ENCODE measurements at regions not wholly inside any gene's neighbourhood (a gene's known extent, or its start where the extent isn't known, plus 50 kb on each side); places are given as distances from the start of the nearest gene placed in this dataset.

DNA sequence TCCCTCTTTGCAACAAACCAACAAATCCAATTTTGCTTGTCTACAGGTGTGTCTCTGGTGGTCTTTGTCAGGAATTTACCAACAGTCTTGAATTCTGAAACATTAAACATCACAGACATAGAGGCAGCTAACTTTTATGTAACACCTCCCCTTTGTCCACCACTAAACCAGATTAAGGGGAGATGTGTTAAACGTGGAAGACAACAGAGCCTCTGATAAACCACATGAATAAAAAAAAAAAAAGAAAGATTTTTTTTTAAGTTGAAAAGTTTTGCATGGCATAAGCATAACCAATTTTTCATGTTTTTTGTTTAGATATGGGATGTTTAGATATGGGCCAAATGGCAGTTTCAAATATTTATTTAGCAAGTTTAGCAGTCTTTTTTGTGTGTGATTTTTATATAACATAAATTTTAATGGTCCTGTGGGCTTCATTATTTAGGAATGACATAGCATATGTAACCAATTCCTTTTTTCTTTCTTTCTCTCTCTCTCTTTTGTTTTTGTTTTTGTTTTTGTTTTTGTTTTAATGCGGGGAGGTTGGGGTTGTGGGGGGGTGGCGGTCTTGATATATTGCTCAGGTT is 60.7 kb upstream of the BTN3A2 start:
- H3K27ac Mint-ChIP-seq (ENCODE audit: unreplicated experiment): no peak overlapping the region
- H3K27me3 Mint-ChIP-seq (ENCODE audit: unreplicated experiment): peaks cover 2% of the 10 kb centered on the region
- H3K4me1 Mint-ChIP-seq (ENCODE audit: low read depth, unreplicated experiment): peaks cover 4% of the 10 kb centered on the region
- H3K4me3 Mint-ChIP-seq (ENCODE audit: unreplicated experiment): peak overlapping the region; percentile 83
- no peaks in the 10 kb centered on the region for H3K36me3 Mint-ChIP-seq (ENCODE audit: unreplicated experiment)
- TF ChIP-seq, protein P1, sequence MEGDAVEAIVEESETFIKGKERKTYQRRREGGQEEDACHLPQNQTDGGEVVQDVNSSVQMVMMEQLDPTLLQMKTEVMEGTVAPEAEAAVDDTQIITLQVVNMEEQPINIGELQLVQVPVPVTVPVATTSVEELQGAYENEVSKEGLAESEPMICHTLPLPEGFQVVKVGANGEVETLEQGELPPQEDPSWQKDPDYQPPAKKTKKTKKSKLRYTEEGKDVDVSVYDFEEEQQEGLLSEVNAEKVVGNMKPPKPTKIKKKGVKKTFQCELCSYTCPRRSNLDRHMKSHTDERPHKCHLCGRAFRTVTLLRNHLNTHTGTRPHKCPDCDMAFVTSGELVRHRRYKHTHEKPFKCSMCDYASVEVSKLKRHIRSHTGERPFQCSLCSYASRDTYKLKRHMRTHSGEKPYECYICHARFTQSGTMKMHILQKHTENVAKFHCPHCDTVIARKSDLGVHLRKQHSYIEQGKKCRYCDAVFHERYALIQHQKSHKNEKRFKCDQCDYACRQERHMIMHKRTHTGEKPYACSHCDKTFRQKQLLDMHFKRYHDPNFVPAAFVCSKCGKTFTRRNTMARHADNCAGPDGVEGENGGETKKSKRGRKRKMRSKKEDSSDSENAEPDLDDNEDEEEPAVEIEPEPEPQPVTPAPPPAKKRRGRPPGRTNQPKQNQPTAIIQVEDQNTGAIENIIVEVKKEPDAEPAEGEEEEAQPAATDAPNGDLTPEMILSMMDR (IDR thresholded peaks at IDR 0.05; ENCODE audit: partially characterized antibody, unreplicated experiment): no peak
- no peak for DNase-seq
- peaks cover 5% of the 10 kb centered on the region for H3K9me3 Mint-ChIP-seq (ENCODE audit: unreplicated experiment)

DNA sequence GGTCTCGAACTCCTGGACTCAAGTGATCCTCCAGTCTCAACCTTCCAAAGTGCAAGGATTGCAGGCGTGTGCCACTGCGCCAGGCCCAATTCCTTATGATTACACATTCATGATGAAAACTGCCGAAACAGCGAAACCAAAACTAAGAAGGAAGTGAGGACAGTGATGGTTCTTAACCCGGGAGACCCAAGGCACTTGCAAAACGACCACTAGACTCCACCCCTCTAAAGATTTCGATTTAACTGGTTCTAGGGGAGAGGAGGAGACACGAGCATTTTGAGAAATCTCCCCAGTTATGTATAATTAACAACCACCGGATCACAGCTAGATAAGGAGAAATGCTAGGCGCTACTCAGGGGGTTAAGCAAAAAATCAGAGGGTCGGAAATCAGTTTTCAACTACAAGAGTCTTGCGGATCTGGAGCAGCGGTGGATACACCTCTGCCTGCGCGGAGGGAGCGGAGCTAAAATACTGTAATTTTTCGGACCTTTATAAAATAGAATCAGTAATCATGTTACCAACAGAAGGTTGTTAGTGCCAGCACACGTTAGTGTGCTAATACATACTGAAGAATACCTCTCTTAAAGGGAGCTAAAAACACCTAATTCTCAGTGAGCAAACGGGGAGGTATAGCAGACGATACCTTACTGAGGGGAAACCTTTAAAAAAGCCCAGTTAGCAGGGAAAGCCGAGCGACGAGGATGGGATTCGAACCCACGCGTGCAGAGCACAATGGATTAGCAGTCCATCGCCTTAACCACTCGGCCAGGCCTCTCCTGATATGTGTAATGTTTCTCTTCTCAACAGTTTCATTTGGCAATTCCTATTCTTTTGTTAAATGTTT is 60.0 kb upstream of the BTN3A2 start:
- Mint-ChIP-seq H3K27ac (ENCODE audit: unreplicated experiment) (no peak overlapping the region), H3K36me3 (ENCODE audit: unreplicated experiment) (no peaks in the 10 kb centered on the region), H3K4me1 (ENCODE audit: low read depth, unreplicated experiment) (peaks cover 4% of the 10 kb centered on the region), H3K4me3 (ENCODE audit: unreplicated experiment) (peak overlapping the region; percentile 83), H3K27me3 (ENCODE audit: unreplicated experiment) (peaks cover 2% of the 10 kb centered on the region), H3K9me3 (ENCODE audit: unreplicated experiment) (peaks cover 5% of the 10 kb centered on the region)
- DNase-seq: peak; percentile 54
- TF ChIP-seq, protein P1 (IDR thresholded peaks at IDR 0.05; ENCODE audit: partially characterized antibody, unreplicated experiment): no peak

DNA sequence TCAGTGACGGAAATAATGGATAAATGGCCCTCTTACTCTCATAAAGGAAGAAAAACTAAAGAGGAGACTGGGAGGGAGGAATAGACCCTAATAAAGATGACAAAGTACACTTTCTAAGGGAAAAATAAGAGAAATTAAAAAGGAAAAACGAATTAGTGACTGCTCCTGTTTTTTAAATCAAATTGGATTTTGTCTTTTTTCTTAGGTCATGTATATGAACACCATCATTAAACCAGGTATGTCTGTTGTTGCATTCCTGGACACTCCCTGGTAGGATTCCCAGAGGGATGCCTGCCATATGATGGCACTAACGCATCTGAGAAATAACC is 59.4 kb upstream of the BTN3A2 start:
- Mint-ChIP-seq H3K27ac (ENCODE audit: unreplicated experiment) (no peak overlapping the region), H3K27me3 (ENCODE audit: unreplicated experiment) (peaks cover 2% of the 10 kb centered on the region), H3K4me3 (ENCODE audit: unreplicated experiment) (peak overlapping the region; percentile 83), H3K4me1 (ENCODE audit: low read depth, unreplicated experiment) (peaks cover 4% of the 10 kb centered on the region), H3K36me3 (ENCODE audit: unreplicated experiment) (no peaks in the 10 kb centered on the region), H3K9me3 (ENCODE audit: unreplicated experiment) (peaks cover 5% of the 10 kb centered on the region)
- TF ChIP-seq, protein P1 (IDR thresholded peaks at IDR 0.05; ENCODE audit: partially characterized antibody, unreplicated experiment): no peak
- no peak for DNase-seq

DNA sequence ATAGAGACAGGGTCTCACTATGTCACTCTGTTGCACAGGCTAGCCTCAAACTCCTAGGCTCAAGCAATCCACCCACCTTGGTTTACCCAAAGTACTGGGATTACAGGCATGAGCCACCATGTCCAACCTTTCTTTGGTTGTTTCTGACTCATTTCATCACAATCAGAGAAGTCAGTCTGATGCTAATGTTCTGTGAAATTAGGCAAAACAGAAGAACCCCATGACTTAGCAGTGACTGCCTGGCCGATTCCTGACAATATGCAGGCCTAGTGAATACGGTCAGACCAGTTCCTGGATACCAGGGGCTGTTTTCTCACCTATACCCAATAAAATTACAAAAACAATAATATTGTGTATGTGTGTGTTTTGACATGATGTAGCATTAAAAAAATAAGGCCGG is 58.8 kb upstream of the BTN3A2 start:
- Mint-ChIP-seq H3K9me3 (ENCODE audit: unreplicated experiment) (peaks cover 5% of the 10 kb centered on the region), H3K4me3 (ENCODE audit: unreplicated experiment) (no peak overlapping the region), H3K27ac (ENCODE audit: unreplicated experiment) (no peak overlapping the region), H3K36me3 (ENCODE audit: unreplicated experiment) (no peaks in the 10 kb centered on the region), H3K27me3 (ENCODE audit: unreplicated experiment) (peaks cover 2% of the 10 kb centered on the region), H3K4me1 (ENCODE audit: low read depth, unreplicated experiment) (peaks cover 4% of the 10 kb centered on the region)
- TF ChIP-seq, protein P1 (IDR thresholded peaks at IDR 0.05; ENCODE audit: partially characterized antibody, unreplicated experiment): no peak
- no peak for DNase-seq

DNA sequence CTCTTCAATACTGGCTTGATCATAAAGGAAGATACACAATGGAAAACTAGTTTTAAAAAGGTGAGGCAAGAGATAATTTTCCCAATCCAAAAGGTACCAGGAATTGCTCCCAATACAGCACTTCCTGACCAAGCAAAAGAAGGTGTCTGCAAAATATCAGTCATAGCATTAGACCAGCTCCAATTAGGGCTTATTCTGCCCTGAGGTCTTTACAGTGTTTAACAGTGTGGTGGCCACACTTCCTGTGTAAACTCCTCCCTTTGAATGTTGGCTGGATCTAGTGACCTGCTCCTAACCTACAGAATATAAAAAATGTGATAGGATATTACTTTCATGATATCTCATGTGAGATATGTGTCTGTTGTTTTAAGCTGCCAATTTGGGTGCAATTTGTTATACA is 57.1 kb upstream of the BTN3A2 start:
- TF ChIP-seq, protein P1 (IDR thresholded peaks at IDR 0.05; ENCODE audit: partially characterized antibody, unreplicated experiment): no peak
- Mint-ChIP-seq H3K27ac (ENCODE audit: unreplicated experiment) (no peak overlapping the region), H3K4me1 (ENCODE audit: low read depth, unreplicated experiment) (peaks cover 8% of the 10 kb centered on the region), H3K27me3 (ENCODE audit: unreplicated experiment) (peaks cover 14% of the 10 kb centered on the region), H3K4me3 (ENCODE audit: unreplicated experiment) (no peak overlapping the region), H3K9me3 (ENCODE audit: unreplicated experiment) (peaks cover 16% of the 10 kb centered on the region), H3K36me3 (ENCODE audit: unreplicated experiment) (no peaks in the 10 kb centered on the region)
- DNase-seq: no peak
